ENCODE measurements at regions not wholly inside any gene's neighbourhood (a gene's known extent, or its start where the extent isn't known, plus 50 kb on each side); places are given as distances from the start of the nearest gene placed in this dataset.
"Not testable (repeated sequence)": the region's sequence is repeated elsewhere in the genome, so short reads cannot be mapped to it uniquely, and the experiment has no call there.

DNA sequence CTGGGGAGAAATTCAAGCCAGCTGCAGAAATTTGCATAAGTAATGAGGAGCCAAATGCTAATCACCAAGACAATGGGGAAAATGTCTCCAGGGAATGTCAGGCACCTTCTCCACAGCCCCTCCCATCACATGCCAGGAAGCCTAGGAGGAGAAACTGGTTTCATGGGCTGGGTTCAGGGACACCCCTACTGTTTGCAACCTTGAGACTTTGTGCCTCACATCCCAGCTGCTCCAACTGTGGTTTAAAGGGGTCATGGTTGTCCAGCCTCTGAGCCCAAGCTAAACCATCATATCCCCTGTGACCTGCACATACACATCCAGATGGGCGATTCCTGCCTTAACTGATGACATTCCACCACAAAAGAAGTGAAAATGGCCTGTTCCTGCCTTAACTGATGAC lies 258.4 kb upstream of the GULP1 start:
- TF ChIP-seq, protein P1, sequence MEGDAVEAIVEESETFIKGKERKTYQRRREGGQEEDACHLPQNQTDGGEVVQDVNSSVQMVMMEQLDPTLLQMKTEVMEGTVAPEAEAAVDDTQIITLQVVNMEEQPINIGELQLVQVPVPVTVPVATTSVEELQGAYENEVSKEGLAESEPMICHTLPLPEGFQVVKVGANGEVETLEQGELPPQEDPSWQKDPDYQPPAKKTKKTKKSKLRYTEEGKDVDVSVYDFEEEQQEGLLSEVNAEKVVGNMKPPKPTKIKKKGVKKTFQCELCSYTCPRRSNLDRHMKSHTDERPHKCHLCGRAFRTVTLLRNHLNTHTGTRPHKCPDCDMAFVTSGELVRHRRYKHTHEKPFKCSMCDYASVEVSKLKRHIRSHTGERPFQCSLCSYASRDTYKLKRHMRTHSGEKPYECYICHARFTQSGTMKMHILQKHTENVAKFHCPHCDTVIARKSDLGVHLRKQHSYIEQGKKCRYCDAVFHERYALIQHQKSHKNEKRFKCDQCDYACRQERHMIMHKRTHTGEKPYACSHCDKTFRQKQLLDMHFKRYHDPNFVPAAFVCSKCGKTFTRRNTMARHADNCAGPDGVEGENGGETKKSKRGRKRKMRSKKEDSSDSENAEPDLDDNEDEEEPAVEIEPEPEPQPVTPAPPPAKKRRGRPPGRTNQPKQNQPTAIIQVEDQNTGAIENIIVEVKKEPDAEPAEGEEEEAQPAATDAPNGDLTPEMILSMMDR (conservative IDR thresholded peaks at IDR 0.05; ENCODE audit: low read depth, low read length) = not testable (repeated sequence)
- not testable (repeated sequence) for TF ChIP-seq SMC3 (IDR thresholded peaks at IDR 0.05; ENCODE audit: low read depth, low read length)
